ENCODE measurements at regions not wholly inside any gene's neighbourhood (a gene's known extent, or its start where the extent isn't known, plus 50 kb on each side); places are given as distances from the start of the nearest gene placed in this dataset.

DNA sequence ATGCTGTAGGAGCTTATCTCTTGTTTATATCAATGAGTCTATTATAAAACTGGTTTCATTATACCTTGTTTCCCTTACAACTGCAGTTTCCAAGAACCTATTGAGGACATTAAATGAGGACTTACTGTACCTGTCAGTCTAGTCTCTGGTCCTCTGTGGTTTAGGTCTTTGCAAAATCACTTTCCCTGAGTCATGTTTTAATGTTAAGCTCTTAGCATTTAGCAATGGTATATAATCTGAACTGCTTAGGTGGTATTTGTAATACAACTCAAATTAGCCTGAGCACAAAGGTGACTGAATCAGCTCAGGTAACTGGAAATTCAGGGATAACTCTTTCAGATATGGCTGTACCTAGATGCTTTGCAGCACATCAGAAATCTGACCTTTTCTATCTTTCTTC lies 418.3 kb upstream of the SPRED2 start:
- Histone ChIP-seq H3K4me3 (replicated peaks in 1 of 3; ENCODE audit: insufficient read depth in 1 of 3, low read depth in 2 of 3, low read length in 3 of 3) (no peak overlapping the region), H3K4me1 (ENCODE audit: insufficient read depth, low read length) (no peaks in the 10 kb centered on the region), H3K4me2 (ENCODE audit: low read depth, low read length) (no peak overlapping the region), H3K9me3 (ENCODE audit: low read length) (no peaks in the 10 kb centered on the region), H3K27ac (ENCODE audit: extremely low read length, insufficient read depth, low read length) (no peak overlapping the region), H4K20me1 (ENCODE audit: insufficient read depth, low read length) (no peaks in the 10 kb centered on the region), H2AFZ (ENCODE audit: low read length) (no peak overlapping the region), H3K27me3 (ENCODE audit: control insufficient read depth in 1 of 2, insufficient read depth in 2 of 2, low read length in 2 of 2) (no peaks in the 10 kb centered on the region; a peak in 1 of 5 replicates), H3K79me2 (ENCODE audit: insufficient read depth, low read length) (no peaks in the 10 kb centered on the region), H3K9ac (ENCODE audit: insufficient read depth, low read depth, low read length) (no peak overlapping the region), H3K36me3 (replicated peaks in 1 of 2; ENCODE audit: control insufficient read depth in 1 of 2, insufficient read depth in 2 of 2, low read length in 2 of 2) (no peaks in the 10 kb centered on the region)
- in situ Hi-C loops (cut with HindIII; ENCODE audit: extremely low pct_ligation_motif_present, low pct_unique_long_range_greater_than_20kb): no loop called here
- FAIRE-seq (no peak), DNase-seq (ENCODE audit: low spot score) (no peak), ATAC-seq (no peak)
- TF ChIP-seq HDAC1 (CRISPR knock-in tag; IDR thresholded peaks at IDR 0.05) (no peak), IKZF1 (IDR thresholded peaks at IDR 0.05) (no peak), ZNF563 (CRISPR knock-in tag; IDR thresholded peaks at IDR 0.05) (no peak), KLF11 (CRISPR knock-in tag; IDR thresholded peaks at IDR 0.05) (no peak), NCOR1 (IDR thresholded peaks at IDR 0.05; ENCODE audit: borderline replicate concordance, low read length) (no peak), ZNF337 (CRISPR knock-in tag; IDR thresholded peaks at IDR 0.05; ENCODE audit: borderline replicate concordance, low read depth) (no peak), MEF2D (CRISPR knock-in tag; IDR thresholded peaks at IDR 0.05) (no peak)
- TF ChIP-seq, protein P1, sequence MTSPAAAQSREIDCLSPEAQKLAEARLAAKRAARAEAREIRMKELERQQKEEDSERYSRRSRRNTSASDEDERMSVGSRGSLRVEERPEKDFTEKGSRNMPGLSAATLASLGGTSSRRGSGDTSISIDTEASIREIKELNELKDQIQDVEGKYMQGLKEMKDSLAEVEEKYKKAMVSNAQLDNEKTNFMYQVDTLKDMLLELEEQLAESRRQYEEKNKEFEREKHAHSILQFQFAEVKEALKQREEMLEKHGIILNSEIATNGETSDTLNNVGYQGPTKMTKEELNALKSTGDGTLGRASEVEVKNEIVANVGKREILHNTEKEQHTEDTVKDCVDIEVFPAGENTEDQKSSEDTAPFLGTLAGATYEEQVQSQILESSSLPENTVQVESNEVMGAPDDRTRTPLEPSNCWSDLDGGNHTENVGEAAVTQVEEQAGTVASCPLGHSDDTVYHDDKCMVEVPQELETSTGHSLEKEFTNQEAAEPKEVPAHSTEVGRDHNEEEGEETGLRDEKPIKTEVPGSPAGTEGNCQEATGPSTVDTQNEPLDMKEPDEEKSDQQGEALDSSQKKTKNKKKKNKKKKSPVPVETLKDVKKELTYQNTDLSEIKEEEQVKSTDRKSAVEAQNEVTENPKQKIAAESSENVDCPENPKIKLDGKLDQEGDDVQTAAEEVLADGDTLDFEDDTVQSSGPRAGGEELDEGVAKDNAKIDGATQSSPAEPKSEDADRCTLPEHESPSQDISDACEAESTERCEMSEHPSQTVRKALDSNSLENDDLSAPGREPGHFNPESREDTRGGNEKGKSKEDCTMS (CRISPR knock-in tag; conservative IDR thresholded peaks at IDR 0.05): no peak
- TF ChIP-seq, protein P2, sequence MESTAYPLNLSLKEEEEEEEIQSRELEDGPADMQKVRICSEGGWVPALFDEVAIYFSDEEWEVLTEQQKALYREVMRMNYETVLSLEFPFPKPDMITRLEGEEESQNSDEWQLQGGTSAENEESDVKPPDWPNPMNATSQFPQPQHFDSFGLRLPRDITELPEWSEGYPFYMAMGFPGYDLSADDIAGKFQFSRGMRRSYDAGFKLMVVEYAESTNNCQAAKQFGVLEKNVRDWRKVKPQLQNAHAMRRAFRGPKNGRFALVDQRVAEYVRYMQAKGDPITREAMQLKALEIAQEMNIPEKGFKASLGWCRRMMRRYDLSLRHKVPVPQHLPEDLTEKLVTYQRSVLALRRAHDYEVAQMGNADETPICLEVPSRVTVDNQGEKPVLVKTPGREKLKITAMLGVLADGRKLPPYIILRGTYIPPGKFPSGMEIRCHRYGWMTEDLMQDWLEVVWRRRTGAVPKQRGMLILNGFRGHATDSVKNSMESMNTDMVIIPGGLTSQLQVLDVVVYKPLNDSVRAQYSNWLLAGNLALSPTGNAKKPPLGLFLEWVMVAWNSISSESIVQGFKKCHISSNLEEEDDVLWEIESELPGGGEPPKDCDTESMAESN (CRISPR knock-in tag; conservative IDR thresholded peaks at IDR 0.05): no peak
- ChIA-PET POLR2A (no interaction called here), CTCF (ENCODE audit: low intra/inter-chr PET ratio, low total read pairs) (no interaction called here)
- BruUV-seq (replicated peaks): no TSS peak
- intact Hi-C loops (cut with micrococcal nuclease; ENCODE audit: unreplicated experiment): no loop called here
